Endodermal cell (in vitro differentiated cells): ENCODE measurements at regions not wholly inside any gene's neighbourhood (a gene's known extent, or its start where the extent isn't known, plus 50 kb on each side); places are given as distances from the start of the nearest gene placed in this dataset.

Source experiments
- DNase-seq: peaks from one replicate; pipeline ENCODE4 v3.0.0-alpha.2; 2017
- H3K27ac ChIP-seq: 2 replicates; pipeline ENCODE4 v1.5.1; 2013; ENCODE audit warnings: mild to moderate bottlenecking, low read depth, low read length, moderate library complexity
- H3K27me3 ChIP-seq: 2 replicates; pipeline ENCODE4 v1.6.1; 2013; ENCODE audit warnings: mild to moderate bottlenecking, low read length, moderate library complexity; ENCODE audit not compliant: insufficient read depth, control insufficient read depth, poor library complexity, severe bottlenecking
- H3K36me3 ChIP-seq: 2 replicates; pipeline ENCODE4 v1.7.0; 2013; ENCODE audit warnings: mild to moderate bottlenecking, low read length, moderate library complexity; ENCODE audit not compliant: control insufficient read depth, insufficient read depth
- H3K4me1 ChIP-seq: one replicate; pipeline ENCODE4 v1.7.0; 2013; ENCODE audit warnings: low read length; ENCODE audit not compliant: control insufficient read depth, insufficient read depth
- H3K4me3 ChIP-seq: 2 replicates; pipeline ENCODE4 v1.5.1; 2013; ENCODE audit warnings: mild to moderate bottlenecking, low read length, moderate library complexity
- H3K9ac ChIP-seq: 2 replicates; pipeline ENCODE4 v1.6.1; 2013; ENCODE audit warnings: mild to moderate bottlenecking, low read length, moderate library complexity; ENCODE audit not compliant: poor library complexity, severe bottlenecking; ENCODE audit errors: extremely low read depth
- H3K9me3 ChIP-seq: 2 replicates; pipeline ENCODE4 v1.6.1; 2013; ENCODE audit warnings: mild to moderate bottlenecking, low read length, moderate library complexity; ENCODE audit not compliant: control insufficient read depth
- H3K27ac Mint-ChIP-seq: 2 replicates; pipeline ENCODE4 v1.8.0; 2020; ENCODE audit warnings: mixed read lengths
- H3K27me3 Mint-ChIP-seq: 2 replicates; pipeline ENCODE4 v1.8.0; 2021; ENCODE audit warnings: mild to moderate bottlenecking, mixed read lengths; ENCODE audit not compliant: insufficient read depth
- H3K36me3 Mint-ChIP-seq: 2 replicates; pipeline ENCODE4 v1.8.0; 2020; ENCODE audit warnings: low read depth, mixed read lengths
- H3K4me1 Mint-ChIP-seq: 2 replicates; pipeline ENCODE4 v1.8.0; 2020; ENCODE audit warnings: mixed read lengths
- H3K4me3 Mint-ChIP-seq: 2 replicates; pipeline ENCODE4 v1.8.0; 2020; ENCODE audit warnings: mild to moderate bottlenecking, moderate library complexity, mixed read lengths
- H3K9me3 Mint-ChIP-seq: 2 replicates; pipeline ENCODE4 v1.8.0; 2020; ENCODE audit warnings: mild to moderate bottlenecking, mixed read lengths
- CTCF ChIP-seq: fragments of 200-600 bp; sonication (generic); conservative IDR thresholded peaks from 2 replicates; pipeline ENCODE4 v1.5.0; 2021; ENCODE audit warnings: antibody characterized with exemption, mild to moderate bottlenecking
- WGBS, 2 experiments: methylation state at CpG; one replicate each; pipeline versions ENCODE4 v1.1.5 to v1.1.7; 2013; ENCODE audit warnings: missing lambda C conversion rate in 2 of 2, mixed read lengths in 1 of 2; ENCODE audit not compliant: insufficient coverage in 1 of 2, insufficient read length in 1 of 2; 5-methylcytosine and 5-hydroxymethylcytosine counted together

GRCh38 chr2:237264480-237265219, 149.3 kb downstream of the COL6A3 start:
- Mint-ChIP-seq H3K9me3 (no peaks in the 10 kb centered on the region), H3K36me3 (no peaks in the 10 kb centered on the region), H3K4me1 (peaks cover 5% of the 10 kb centered on the region), H3K27me3 (no peaks in the 10 kb centered on the region), H3K27ac (no peak overlapping the region), H3K4me3 (no peak overlapping the region)
- Histone ChIP-seq H3K4me1 (peaks cover 4% of the 10 kb centered on the region), H3K4me3 (no peak overlapping the region), H3K9me3 (no peaks in the 10 kb centered on the region), H3K36me3 (no peaks in the 10 kb centered on the region), H3K27me3 (no peaks in the 10 kb centered on the region), H3K9ac (no peak overlapping the region), H3K27ac (no peak overlapping the region)
- no peak for TF ChIP-seq CTCF
- 89 to 91% methylated on average over 7 to 18 of the region's 18 CpGs for WGBS, 2 experiments
- DNase-seq = no peak

GRCh38 chr2:237268004-237268708, 145.8 kb downstream of the COL6A3 start:
- H3K27ac Mint-ChIP-seq = no peak overlapping the region
- Histone ChIP-seq H3K36me3 (no peaks in the 10 kb centered on the region), H3K27me3 (no peaks in the 10 kb centered on the region), H3K9me3 (no peaks in the 10 kb centered on the region), H3K4me3 (no peak overlapping the region), H3K9ac (no peak overlapping the region), H3K4me1 (no peaks in the 10 kb centered on the region), H3K27ac (no peak overlapping the region)
- no peaks in the 10 kb centered on the region for H3K36me3 Mint-ChIP-seq
- no peak for TF ChIP-seq CTCF
- no peaks in the 10 kb centered on the region for H3K9me3 Mint-ChIP-seq
- H3K27me3 Mint-ChIP-seq = no peaks in the 10 kb centered on the region
- WGBS, 2 experiments = 89 to 92% methylated on average over 7 of the region's 7 CpGs
- H3K4me1 Mint-ChIP-seq = peaks cover 12% of the 10 kb centered on the region
- H3K4me3 Mint-ChIP-seq = no peak overlapping the region
- no peak for DNase-seq

GRCh38 chr2:237269138-237269875, 144.7 kb downstream of the COL6A3 start:
- no peaks in the 10 kb centered on the region for H3K27me3 ChIP-seq
- Mint-ChIP-seq H3K27ac (no peak overlapping the region), H3K4me1 (peaks cover 12% of the 10 kb centered on the region), H3K27me3 (no peaks in the 10 kb centered on the region), H3K36me3 (no peaks in the 10 kb centered on the region), H3K9me3 (no peaks in the 10 kb centered on the region), H3K4me3 (no peak overlapping the region)
- no peaks in the 10 kb centered on the region for H3K9me3 ChIP-seq
- no peak for TF ChIP-seq CTCF
- WGBS, 2 experiments = 88 to 97% methylated on average over 5 to 8 of the region's 8 CpGs
- H3K27ac ChIP-seq = no peak overlapping the region
- H3K9ac ChIP-seq = no peak overlapping the region
- DNase-seq = no peak
- H3K4me3 ChIP-seq = no peak overlapping the region
- H3K4me1 ChIP-seq = no peaks in the 10 kb centered on the region
- no peaks in the 10 kb centered on the region for H3K36me3 ChIP-seq
